GM21529 (cell line): ENCODE measurements at regions not wholly inside any gene's neighbourhood (a gene's known extent, or its start where the extent isn't known, plus 50 kb on each side); places are given as distances from the start of the nearest gene placed in this dataset.
"Not testable (repeated sequence)": the region's sequence is repeated elsewhere in the genome, so short reads cannot be mapped to it uniquely, and the experiment has no call there.

ENCODE experiments used
- ATAC-seq: cut with Tn5 transposase; IDR thresholded peaks from one replicate; pipeline ENCODE4 v1.9.1; 2021; ENCODE audit not compliant: unreplicated experiment

DNA sequence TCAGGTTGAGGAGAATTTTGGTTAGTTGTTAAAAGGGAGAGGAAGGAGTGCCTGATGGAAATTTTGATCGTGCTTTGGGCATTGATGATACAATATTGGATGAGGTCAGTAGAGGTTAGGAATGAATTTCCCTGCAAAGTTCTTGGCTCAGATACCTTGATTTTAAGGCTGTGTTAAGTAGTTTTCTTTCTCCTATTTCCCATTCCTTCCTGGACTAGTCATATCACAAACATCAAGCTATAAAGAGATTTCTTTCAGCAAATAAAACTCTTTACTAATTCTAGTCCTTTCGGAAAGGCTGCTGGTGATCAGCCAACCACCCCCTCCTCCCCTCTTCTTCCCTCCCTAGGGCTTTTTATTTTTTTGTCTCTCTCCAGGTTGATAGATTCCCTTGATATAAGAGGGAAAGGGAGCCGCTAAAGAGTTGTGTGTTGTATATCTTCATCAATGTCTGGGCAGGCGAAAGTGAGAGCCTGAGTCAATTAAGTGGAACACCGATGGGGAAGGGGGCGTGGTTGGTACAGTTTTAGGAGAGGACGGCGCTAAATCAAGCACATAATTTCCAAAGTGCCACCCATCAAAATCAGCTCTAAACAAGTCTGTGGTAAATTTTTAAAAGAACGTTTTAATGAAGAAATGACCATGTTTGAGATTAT is 100.1 kb upstream of the PLXNA2 start:
- ATAC-seq = no peak

DNA sequence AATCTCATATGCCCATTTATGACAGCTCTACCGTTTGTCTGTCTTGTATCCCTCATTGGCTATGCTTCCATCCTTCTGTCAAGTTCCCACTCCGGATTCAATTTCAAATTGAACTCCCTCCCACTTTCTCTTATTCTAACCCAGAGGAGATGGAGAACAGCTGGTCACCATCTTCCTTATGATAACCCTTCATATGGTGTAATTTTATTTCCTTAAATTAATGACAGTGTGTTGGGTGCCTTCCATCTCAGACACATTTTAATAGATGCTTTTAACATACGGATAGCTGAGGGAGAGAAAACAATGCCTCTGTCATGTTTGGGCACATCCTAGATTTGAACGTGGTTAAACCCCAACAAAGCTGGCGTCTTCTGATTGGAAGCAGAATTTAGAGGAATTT is 103.0 kb upstream of the PLXNA2 start:
- no peak for ATAC-seq

DNA sequence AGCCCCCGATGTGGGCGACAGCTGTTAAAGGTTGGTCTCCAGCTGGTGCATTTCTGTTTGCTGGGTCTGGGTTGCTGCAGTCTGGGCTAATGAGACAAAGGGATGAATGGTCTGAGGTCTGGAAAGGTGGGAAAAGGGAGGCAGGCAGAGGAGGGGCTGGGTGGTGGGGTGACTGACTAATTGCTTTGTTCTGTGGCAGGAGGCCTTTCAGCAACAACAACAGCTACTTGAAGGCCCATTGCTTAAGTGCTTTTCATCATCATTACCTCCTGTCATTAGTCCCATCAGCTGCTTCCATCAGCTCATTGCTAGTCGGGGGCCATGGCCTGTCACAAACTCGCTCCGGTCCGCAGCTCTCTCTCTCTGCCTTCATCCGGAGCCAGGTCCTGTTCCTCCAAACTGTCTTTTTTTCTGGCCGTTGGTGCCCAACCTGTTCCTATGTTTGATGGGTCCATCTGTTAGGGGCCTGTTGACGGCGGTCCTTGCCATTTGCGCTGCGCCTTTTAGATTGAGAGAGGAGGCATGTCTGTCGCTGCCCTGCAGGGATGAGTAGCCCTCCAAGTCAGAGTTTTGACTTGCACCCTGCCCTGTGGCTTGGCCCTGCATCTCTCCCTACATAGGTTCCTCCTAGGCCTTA is 105.6 kb upstream of the PLXNA2 start:
- ATAC-seq = no peak

DNA sequence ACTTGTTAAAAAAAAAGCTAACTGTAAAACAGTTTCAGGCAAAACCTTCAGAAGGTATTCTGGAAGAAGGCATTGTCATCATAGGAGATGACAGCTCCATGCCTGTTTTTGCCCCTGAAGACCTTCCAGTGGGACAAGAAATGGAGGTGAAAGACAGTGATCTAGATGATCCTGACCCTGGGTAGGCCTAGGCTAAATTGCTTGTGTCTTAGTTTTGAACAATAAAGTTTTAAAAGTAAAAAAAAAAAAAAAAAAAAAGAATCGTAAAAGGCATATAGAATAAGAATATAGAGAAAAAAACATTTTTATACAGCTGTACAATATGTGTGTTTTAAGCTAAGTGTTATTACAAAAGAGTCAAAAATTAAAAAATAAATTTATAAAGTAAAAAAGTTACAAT is 106.6 kb upstream of the PLXNA2 start:
- no peak for ATAC-seq

DNA sequence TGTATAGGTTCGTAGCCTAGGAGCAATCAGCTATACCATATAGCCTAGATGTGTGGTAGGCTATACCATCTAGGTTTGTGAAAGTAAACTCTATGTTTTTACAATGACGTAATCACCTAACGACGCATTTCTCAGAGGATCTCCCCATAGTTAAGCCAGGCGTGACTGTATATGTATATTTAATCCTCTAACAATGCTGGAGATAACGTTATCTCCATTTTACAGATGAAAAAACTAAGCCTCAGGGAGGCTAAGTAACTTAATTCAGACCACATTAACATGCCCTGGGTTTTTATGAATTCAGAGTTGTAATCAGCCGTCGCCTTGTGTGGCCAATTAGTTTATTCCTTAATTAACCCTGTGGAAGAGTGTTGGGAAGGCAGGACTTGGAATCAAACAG is 107.7 kb upstream of the PLXNA2 start:
- ATAC-seq = no peak

DNA sequence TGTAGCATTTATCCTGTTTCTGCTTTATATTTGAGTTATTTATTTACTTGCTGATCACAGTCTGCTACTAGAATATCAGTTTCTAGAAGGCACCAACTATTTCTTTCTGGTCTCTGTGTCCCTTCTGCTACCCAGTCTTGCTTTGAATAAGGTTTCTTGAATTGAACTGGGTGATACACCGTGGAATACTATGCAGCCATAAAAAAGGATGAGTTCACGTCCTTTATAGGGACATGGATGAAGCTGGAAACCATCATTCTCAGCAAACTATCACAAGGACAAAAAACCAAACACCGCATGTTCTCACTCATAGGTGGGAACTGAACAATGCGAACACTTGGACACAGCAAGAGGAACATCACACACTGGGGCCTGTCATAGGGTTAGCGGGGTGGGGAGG is 109.6 kb upstream of the PLXNA2 start:
- not testable (repeated sequence) for ATAC-seq

DNA sequence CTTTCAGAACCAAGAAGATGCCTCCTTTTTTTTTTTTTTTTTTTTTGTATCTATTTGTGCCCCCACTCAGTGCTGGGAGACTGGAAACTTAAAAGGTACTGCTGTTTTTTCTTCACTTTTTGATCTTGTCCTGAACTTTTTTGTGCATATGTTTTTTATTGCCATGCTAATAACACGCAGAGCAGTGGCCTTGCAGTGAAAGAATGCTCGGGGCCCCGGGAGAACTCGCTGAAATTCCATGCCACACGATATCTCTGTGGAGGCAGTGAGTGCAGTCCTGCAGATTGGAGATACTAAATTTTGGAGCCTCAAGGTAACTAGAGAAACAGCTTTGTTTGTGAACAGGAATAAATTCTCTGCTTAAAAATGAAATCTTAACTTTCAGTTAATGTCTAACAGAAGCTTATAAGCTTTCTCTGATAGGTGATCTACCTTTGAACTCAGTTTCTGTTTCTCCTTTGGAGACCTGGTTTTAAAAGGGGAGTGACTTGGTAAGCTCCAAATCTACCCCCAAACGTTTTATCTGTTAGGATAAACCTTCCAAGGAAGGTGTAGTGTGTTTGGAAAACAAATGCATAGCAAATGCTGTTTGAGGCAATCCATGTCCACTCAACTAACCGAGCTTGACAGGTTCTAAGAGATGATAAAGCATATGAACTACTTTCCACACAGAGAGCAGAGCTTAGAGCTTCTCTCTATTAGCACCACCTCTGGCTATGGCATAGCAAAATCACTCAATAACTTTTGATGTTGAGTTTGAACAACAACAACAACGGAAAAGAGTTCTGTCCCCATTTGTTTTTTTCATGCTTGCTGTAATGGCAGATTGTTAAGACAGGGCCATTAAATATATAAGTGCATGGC is 113.7 kb upstream of the PLXNA2 start:
- ATAC-seq = no peak

DNA sequence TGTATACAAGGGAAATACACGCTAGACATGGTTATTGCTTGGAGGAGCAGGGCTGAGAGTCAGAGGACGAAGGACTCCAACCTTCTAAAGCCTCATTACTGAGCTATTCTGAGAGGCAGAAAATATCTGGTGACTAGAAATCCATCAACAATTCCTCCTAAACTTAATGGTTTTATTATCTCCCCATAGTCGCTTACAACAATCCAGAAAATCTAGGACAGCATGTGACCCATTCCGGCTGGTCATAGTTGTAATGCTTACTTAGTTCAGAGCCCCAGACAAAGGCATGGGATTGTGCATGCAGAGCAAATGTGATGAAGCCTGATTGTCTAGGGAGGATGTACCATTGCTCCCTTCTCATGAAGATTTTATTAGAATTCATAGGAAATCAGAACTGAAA is 114.5 kb upstream of the PLXNA2 start:
- no peak for ATAC-seq

DNA sequence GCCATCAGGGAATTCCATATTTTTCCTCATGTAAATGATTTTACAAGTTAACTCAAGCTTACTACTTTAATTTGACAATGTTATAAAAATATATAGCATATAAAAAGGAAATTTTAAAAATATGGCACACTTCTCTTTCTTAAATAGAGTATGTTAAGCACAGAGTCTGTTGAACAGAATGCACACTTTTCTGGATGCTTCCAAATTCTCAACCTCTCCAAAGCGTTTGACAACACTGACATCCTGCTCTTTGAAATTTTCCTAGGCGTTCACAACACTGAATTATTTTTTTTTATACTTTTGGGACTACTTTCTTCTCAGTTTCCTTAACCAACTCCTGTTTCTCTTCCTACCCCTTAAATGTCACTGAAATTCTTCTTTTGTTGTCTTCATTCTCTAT is 117.8 kb upstream of the PLXNA2 start:
- no peak for ATAC-seq

DNA sequence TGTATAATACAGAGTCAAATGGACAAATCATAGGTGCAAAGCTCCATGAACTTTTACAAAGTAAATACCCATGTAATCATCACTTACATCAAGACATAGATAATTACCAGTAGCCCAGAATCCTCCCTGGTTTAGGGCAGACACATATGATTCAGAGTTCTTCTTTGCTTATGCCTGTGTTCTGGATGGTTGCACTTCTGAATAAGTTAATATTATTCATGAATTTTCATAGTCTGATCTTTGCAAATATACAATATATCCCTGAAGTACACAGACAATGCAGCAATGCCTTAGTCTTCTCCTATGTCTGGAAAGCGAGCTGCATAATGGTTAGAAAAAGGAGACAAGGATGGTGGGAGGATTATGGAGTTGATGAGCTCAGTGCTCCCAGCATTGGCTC is 122.4 kb upstream of the PLXNA2 start:
- no peak for ATAC-seq

DNA sequence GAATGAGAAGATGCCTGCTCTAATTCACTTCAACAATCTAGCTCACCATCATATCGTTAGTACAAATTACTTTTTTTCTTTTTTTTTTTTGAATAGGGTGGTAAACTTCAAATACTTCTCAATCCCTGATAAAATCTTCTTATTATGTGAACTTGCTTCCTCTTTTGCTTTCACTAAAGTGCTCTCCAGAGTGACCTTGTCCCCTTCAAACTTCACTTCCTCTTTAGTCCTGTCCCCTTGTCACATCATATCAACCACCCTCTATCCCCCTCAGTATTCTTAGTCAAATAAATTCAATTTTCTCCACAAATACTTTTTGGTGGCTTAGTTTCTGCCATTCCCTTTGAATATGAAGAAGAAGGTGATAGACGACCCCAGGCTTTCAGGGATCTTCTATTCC is 124.9 kb upstream of the PLXNA2 start:
- no peak for ATAC-seq

DNA sequence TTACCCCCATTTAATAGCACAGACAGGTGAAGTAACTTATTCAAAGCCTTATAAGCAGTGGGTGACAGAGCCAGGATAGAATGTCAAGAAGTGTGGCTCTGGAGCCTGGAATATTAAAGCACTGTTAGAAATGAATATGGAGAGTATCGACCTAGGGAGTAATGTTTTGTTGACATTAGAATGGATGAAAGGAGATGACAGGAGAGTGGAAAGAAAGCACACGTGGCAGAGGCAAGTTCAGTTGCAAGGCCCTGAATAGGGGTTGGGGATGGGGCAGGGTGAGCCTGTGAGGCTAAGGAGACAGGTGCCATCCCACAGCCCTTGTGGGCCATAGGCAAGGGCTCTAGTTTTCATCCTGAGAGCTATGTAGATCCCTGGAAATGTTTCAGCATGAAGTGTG is 125.5 kb upstream of the PLXNA2 start:
- ATAC-seq = no peak

DNA sequence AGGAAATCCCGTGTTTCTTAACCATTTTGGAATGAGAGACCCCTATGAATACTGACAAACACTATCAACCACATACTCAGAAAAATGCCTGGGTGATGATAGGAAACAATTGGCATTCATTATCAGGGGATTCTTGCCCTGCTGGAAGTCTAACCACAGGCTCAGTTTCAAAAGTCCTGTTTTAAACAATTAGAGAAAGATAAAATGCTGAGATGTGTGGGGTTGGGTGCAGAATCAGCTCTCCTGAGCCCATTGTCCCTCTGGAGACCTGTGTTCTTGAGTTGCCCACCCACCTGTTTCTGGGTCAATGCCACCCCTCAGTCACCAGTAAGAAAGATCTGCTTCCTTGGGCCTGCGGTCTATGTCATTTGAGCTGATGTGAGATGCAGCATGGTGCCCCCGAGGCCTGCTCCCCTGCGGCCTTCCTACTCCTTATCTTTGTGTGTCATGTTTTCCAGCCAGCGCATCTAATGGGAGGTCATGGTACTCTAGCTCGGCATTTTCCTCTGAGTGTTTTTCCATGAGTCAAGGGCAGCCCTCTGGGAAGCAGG is 130.3 kb upstream of the PLXNA2 start:
- no peak for ATAC-seq

DNA sequence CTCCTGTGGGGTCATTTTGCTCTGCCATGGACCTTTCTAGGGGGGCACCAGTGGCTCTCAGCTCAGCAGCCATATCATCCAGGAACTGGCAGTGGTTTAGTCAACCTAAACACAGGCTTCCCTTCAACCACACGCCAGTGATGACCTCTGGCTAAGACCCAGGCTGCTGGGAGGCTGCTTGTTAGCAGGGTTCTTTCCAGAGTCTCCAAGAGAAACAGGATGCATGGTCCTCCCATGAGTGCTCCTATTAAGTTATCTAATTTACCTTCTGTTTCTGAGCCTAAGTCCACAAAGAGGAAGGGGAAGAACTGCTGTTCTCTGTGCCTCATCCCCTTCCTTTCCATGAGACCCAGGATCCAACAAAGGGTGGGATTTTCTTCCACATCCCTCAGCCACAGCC is 137.3 kb upstream of the PLXNA2 start:
- no peak for ATAC-seq

DNA sequence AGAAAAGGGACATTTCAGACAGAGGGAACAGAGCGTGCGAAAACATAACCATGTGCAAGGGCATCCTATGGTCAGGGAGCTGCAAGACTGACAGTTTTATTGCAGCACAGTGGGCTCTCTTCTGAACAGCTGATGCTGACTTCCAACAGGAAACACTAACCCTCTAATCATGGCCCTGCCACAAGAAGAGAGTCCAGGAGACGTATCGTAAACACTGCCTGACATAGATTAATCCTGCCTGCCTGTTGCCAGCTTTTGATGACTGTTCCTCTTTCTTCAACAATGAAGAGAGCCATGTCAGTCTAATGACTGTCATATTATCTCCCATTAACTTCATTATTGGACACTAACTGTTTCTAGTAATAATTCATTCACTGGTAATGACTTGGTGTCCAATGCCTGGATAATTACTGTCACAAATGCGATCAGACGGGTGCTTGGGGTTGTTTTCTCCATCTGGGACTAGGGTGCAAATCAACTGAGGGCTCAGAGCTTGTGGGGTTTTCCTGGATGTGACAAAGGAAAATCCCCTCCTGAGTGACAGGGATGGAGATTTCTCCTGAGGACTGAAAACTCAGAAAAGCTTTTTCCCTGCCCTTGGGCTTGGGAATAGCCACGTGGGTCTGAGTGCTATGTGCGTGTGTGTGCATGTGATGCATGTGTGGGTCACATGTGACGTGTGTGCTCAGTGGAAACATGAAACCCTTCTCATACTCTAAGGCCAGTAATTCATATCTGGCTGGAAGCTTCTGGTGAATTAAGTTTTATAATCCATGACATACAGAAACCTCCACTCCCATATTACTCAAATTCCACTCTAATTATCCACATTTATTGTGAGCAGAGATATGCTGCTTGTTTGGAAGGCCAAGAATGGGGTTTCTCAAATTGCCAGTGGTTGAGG is 144.0 kb upstream of the PLXNA2 start:
- no peak for ATAC-seq

DNA sequence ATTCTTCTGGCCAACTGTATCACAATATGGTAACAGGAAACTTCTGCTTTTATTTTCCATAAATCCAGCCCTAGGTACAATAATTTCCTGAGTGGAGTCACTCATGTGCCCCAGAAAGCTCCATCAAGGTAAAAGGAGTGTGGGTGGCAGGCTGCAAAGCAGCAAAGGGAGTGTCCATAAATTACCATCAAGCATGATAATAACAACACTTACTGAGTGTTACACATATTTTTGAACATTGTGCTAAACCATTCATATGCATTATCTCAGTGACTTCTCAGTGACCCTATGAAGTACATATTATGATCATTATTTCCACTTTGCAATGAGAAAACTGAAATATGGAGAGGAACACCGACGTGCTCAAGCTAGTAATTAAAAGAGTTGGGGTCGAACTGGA is 149.2 kb upstream of the PLXNA2 start:
- no peak for ATAC-seq

DNA sequence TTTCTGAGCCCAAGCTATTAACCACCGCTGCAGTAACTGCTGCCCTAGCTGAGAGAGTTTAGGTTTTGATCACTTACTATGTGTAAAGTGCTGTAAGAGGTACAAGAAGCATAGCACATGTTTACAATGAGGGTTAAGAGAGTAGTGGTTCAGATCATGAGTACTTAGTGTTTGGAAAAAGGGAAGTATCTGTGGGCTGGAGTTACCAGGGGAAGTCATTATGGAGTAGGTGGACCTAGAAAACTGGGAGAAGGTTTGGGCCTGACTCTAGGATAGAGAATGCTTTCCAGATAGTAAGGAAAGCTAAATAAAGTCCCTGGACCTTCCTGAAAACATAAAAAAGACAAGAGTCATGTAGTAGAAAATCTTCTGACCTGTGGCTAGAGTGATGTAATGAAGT is 149.6 kb upstream of the PLXNA2 start:
- no peak for ATAC-seq

DNA sequence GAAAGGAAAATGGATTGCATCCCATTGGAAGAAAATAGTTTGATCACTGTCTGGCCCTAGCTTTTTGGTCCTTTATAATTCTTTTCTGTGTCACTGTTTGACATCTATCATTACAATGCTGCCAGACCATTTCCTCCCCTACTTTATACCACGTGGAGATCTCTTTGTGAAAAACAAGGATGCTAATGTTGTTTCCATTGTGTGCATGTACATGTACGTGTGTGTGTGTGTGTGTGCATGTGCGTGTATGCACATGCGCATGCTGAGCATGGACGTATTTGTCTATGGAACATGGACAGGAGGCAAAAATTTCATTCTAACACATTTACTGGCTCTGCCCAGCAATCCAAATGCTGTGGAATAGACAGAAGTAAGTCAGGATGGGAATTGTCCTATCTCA is 153.1 kb upstream of the PLXNA2 start:
- ATAC-seq = no peak

DNA sequence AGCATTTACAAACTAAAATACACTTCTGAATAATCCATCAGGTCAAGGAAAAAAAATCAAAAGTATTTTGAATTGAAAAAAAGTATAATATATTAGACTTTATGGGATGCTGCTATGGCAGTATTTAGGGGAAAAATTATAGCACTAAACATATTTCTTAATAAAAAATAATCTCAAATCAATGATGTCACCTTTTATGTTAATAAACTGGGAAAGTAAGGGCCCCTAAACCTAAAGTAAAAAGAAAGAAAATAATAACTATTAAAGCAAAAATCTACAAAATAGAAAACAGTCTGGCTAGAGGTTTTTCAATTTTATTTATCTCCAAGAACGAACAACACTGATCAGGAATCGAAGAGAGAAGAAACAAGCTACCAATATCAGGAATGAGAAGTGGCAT is 160.8 kb upstream of the PLXNA2 start:
- no peak for ATAC-seq

DNA sequence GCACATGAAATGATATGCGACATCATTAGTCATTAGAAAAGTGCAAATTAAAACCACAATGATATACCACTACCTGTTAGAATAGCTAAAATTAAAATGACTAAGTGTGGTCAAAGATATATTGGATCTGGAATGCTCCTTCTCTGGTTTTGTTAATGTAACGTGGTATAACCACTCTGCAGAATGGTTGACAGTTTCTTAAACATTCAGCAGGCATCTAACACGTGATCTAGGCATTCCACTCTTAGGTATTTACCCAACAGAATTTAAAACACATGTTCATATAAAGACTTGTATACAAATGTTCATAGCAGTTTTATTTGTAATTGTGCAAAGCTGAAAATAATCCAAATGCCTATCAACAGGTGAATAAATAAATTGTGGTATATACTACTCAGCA is 165.0 kb upstream of the PLXNA2 start:
- no peak for ATAC-seq

DNA sequence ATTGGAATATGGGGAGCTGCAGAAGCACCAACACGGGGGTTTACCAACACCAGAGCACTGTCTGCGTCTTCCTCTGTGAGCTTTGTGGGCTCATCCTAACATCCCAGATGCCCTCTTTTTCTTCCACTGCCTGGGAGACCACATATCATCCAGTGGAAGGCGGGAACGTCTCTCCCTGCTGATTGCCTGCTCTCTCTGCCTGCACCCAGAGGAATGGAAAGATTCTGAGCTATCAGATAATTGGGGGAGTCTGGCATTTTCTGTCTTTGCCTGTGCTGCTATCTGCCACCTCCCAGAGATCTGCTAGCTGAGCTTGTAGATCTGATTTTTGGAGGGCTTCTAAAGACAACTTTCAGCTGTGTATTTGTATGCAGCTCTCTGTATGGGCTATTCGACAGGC is 166.2 kb upstream of the PLXNA2 start:
- no peak for ATAC-seq
